Loucy (cell line): ENCODE measurements at regions not wholly inside any gene's neighbourhood (a gene's known extent, or its start where the extent isn't known, plus 50 kb on each side); places are given as distances from the start of the nearest gene placed in this dataset.

Source experiments
- H2AFZ ChIP-seq: fragments of 200-600 bp; sonication (generic); 2 replicates; pipeline ENCODE4 v1.6.0; 2016; ENCODE audit warnings: antibody characterized with exemption, mild to moderate bottlenecking, low read length, moderate library complexity
- H3F3A ChIP-seq: fragments of 200-600 bp; 2 replicates; pipeline ENCODE4 v1.6.0; 2016; ENCODE audit warnings: antibody characterized with exemption, low read depth, mild to moderate bottlenecking
- H3K27me3 ChIP-seq: fragments of 200-600 bp; sonication (generic); 2 replicates; pipeline ENCODE4 v1.6.1; 2014; ENCODE audit warnings: low read length, mild to moderate bottlenecking; ENCODE audit not compliant: insufficient read depth, poor library complexity, severe bottlenecking
- H3K36me3 ChIP-seq: fragments of 200-600 bp; sonication (generic); 2 replicates; pipeline ENCODE4 v1.6.1; 2016; ENCODE audit warnings: low read length; ENCODE audit not compliant: insufficient read depth
- H3K4me1 ChIP-seq: fragments of 200-600 bp; sonication (generic); 2 replicates; pipeline ENCODE4 v1.5.1; 2014; ENCODE audit warnings: low read length, mild to moderate bottlenecking; ENCODE audit not compliant: insufficient read depth, poor library complexity, severe bottlenecking
- H3K4me2 ChIP-seq: fragments of 200-600 bp; sonication (generic); 2 replicates; pipeline ENCODE4 v1.6.0; 2014; ENCODE audit warnings: antibody characterized with exemption, low read length, low read depth, mild to moderate bottlenecking; ENCODE audit not compliant: poor library complexity, severe bottlenecking
- H3K4me3 ChIP-seq: fragments of 200-600 bp; sonication (generic); 2 replicates; pipeline ENCODE4 v1.5.1; 2014; ENCODE audit warnings: low read length, mild to moderate bottlenecking, mixed read lengths; ENCODE audit not compliant: poor library complexity, severe bottlenecking
- H3K79me2 ChIP-seq: fragments of 200-600 bp; sonication (generic); 2 replicates; pipeline ENCODE4 v1.6.1; 2014; ENCODE audit warnings: low read length; ENCODE audit not compliant: insufficient read depth
- H3K9ac ChIP-seq: fragments of 200-600 bp; sonication (generic); 2 replicates; pipeline ENCODE4 v1.6.0; 2014; ENCODE audit warnings: mild to moderate bottlenecking, low read depth, low read length, moderate library complexity; ENCODE audit not compliant: poor library complexity, severe bottlenecking
- H3K9me2 ChIP-seq: fragments of 200-600 bp; sonication (generic); replicated peaks from 2 replicates; pipeline ENCODE4 v1.6.1; 2016; ENCODE audit warnings: low read depth, low read length, mixed read lengths
- H3K9me3 ChIP-seq: fragments of 200-600 bp; sonication (generic); 2 replicates; pipeline ENCODE4 v1.6.1; 2014; ENCODE audit warnings: mild to moderate bottlenecking, antibody characterized with exemption, low read length, low read depth; ENCODE audit not compliant: insufficient read depth
- H4K20me1 ChIP-seq: fragments of 200-600 bp; sonication (generic); 2 replicates; pipeline ENCODE4 v1.6.0; 2014; ENCODE audit warnings: antibody characterized with exemption, low read length, mild to moderate bottlenecking; ENCODE audit not compliant: insufficient read depth, poor library complexity, severe bottlenecking
- CTCF ChIP-seq: fragments of 200-600 bp; sonication (generic); conservative IDR thresholded peaks from 2 replicates; pipeline ENCODE4 v1.5.1; 2014; ENCODE audit warnings: mild to moderate bottlenecking, antibody characterized with exemption, low read length
- EZH2phosphoT487 ChIP-seq: fragments of 200-600 bp; IDR thresholded peaks from 2 replicates; pipeline ENCODE4 v1.6.1; 2018; ENCODE audit warnings: antibody characterized with exemption, mild to moderate bottlenecking, moderate library complexity, borderline replicate concordance

- Histone ChIP-seq H3K36me3 (no peaks in the 10 kb centered on the region), H3K4me2 (no peak overlapping the region), H3K4me1 (no peaks in the 10 kb centered on the region), H3K4me3 (no peak overlapping the region), H3K79me2 (no peaks in the 10 kb centered on the region), H3K27me3 (no peaks in the 10 kb centered on the region), H3K9me3 (no peaks in the 10 kb centered on the region), H3F3A (no peaks in the 10 kb centered on the region), H2AFZ (no peak overlapping the region), H3K9me2 (no peaks in the 10 kb centered on the region), H3K9ac (no peak overlapping the region), H4K20me1 (no peaks in the 10 kb centered on the region)
- no peak for TF ChIP-seq EZH2phosphoT487
- no peak for TF ChIP-seq CTCF
These were observed 144.5 kb downstream of the SMIM20 start for GRCh38 chr4:26058537-26058936.

GRCh38 chr4:26059391-26060154 lies 145.6 kb downstream of the SMIM20 start:
- H3K36me3 ChIP-seq, result no peaks in the 10 kb centered on the region
- no peak overlapping the region for H3K9ac ChIP-seq
- no peak overlapping the region for H3K4me3 ChIP-seq
- no peaks in the 10 kb centered on the region for H3K79me2 ChIP-seq
- no peaks in the 10 kb centered on the region for H3K9me2 ChIP-seq
- H3K27me3 ChIP-seq, result no peaks in the 10 kb centered on the region
- no peaks in the 10 kb centered on the region for H3F3A ChIP-seq
- H3K4me1 ChIP-seq, result no peaks in the 10 kb centered on the region
- H4K20me1 ChIP-seq, result no peaks in the 10 kb centered on the region
- no peak overlapping the region for H2AFZ ChIP-seq
- TF ChIP-seq CTCF (no peak), EZH2phosphoT487 (no peak)
- H3K9me3 ChIP-seq, result no peaks in the 10 kb centered on the region
- no peak overlapping the region for H3K4me2 ChIP-seq

GRCh38 chr4:26060286-26060685 lies 146.3 kb downstream of the SMIM20 start:
- Histone ChIP-seq H4K20me1 (no peaks in the 10 kb centered on the region), H2AFZ (no peak overlapping the region), H3K9ac (no peak overlapping the region), H3K27me3 (no peaks in the 10 kb centered on the region), H3K9me2 (no peaks in the 10 kb centered on the region), H3K4me1 (no peaks in the 10 kb centered on the region), H3F3A (no peaks in the 10 kb centered on the region), H3K4me3 (no peak overlapping the region), H3K79me2 (no peaks in the 10 kb centered on the region), H3K36me3 (no peaks in the 10 kb centered on the region), H3K4me2 (no peak overlapping the region), H3K9me3 (no peaks in the 10 kb centered on the region)
- TF ChIP-seq CTCF (no peak), EZH2phosphoT487 (no peak)
